ENCODE measurements at regions not wholly inside any gene's neighbourhood (a gene's known extent, or its start where the extent isn't known, plus 50 kb on each side); places are given as distances from the start of the nearest gene placed in this dataset.
"Not testable (repeated sequence)": the region's sequence is repeated elsewhere in the genome, so short reads cannot be mapped to it uniquely, and the experiment has no call there.

DNA sequence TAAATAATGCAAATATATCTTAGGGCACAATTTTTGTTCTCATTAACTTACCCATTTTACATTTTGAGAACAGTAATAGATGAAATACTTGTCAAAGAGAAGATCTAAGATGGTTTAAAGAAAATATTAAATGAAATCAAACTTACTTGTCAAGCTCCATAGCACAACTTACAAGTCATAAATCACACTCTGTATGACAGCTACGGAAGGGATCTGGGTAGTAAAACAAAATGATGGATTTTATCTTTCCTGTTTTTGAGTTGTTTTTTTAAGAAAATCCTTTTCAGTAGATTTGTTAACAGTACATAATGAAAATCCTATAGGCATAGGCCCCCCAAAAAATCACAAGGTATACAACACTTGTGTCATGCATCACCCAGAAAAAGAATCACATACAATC is 84.4 kb upstream of the ANTXRL start:
- not testable (repeated sequence) for DNase-seq (ENCODE audit: low read depth)

GRCh38 chr10:46204482-46205102 is 82.2 kb upstream of the ANTXRL start:
- DNase-seq (ENCODE audit: low read depth) = not testable (repeated sequence)

DNA sequence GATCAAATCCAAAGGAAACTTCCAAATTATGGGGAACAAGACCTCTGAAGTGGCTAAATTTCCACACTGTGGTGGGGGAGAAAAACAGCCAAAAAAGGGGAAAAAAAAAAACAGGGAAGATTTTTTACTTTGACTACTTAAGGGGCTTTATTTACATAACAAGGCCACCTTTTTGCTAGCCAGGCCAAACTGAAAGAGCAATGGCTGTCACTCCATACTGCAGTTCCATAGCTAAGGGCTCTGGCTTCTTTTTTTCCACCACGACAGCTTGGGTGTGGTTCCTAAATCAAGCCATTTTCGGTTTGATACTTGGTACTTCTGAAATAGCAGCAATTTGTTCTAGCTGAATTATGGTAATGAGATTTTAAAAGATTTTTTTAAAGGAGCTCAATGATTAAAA is 76.4 kb upstream of the ANTXRL start:
- not testable (repeated sequence) for DNase-seq (ENCODE audit: low read depth)

- no peak for DNase-seq (ENCODE audit: low read depth)
Observed at GRCh38 chr10:46215426-46215825, 71.4 kb upstream of the ANTXRL start.

GRCh38 chr10:46216003-46216634 is 70.7 kb upstream of the ANTXRL start:
- DNase-seq (ENCODE audit: low read depth) = no peak

- DNase-seq (ENCODE audit: low read depth) = peak; percentile 36
Observed at GRCh38 chr10:46216836-46217751, 69.7 kb upstream of the ANTXRL start.

DNA sequence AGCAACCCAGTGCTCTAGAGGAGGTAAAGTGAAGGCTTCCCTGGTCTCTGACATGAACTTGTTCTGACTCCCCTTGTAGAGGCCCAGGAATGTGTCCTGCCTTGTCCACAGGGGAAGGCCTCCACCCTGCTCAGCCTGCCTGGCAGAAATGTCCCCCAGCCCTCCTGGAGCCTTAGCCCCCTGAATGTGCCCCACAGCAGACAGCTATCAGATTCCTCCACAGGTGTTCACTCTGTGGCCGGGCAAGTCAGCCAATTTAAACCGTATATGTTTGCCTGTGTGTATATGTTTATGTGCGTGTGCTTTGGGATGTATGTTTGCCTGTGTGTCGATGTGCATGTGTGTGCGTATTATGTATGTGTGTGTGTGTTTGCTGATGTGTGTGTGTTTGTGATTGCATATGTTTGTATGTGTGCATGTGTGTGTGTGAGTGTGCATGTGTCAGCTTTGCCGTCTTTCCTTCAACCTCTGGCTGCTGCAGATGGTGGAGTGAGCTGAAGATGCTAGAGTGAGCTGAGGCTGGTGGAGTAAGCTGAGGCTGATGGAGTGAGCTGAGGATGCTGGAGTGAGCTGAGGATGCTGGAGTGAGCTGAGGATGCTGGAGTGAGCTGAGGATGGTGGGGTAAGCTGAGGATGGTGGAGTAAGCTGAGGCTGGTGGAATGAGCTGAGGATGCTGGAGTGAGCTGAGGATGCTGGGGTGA is 68.9 kb upstream of the ANTXRL start:
- no peak for DNase-seq (ENCODE audit: low read depth)

GRCh38 chr10:46218921-46219320 is 67.9 kb upstream of the ANTXRL start:
- no peak for DNase-seq (ENCODE audit: low read depth)

DNA sequence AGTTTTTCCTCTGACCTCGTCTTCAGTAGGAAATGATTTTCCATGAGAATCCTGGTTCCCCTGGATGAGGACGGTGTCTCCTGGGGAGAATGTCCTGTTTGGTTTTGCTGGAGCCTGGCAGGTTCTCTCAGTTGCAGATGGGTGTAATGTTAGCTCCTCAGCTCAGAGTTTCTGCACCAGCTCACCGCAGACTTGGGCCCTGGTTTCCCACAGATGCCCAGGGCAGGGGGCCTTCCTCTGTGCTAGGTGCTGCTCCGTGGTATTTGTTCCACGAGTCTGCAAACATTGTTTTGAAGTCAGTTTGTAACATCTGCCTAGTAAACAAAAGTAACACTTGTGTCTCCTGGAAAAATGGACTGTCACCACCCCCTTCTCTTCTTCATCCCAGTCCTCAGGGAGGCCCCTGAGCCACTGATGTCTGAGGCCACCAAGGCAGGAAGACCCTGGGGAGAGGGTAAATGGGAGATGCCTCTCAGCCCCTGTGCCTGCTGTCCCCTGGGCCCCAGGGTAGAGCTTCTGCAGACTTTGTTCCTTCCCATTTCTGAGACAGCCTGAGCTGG is 67.3 kb upstream of the ANTXRL start:
- not testable (repeated sequence) for DNase-seq (ENCODE audit: low read depth)

DNA sequence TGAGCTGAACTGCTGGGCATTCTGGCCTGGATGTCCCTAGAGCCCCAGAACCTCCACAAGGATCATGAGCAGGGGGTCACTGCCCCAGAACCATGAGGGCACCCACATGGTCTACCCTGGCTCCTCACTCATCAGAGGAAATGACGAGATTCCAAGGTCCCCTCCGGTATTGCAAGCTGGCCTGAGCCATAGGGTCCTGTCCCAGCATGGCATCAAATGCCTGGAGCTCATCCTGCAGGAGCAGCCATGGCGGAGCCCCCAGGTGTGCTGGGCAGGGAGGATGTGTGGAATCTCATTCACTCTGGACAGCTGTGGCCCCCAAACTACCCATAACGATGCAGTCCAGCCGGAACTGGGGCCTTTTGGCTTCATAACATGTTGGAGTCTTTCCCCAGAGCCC is 66.6 kb upstream of the ANTXRL start:
- no peak for DNase-seq (ENCODE audit: low read depth)

- no peak for DNase-seq (ENCODE audit: low read depth)
Observed at GRCh38 chr10:46220872-46221538, 65.8 kb upstream of the ANTXRL start.

- no peak for DNase-seq (ENCODE audit: low read depth)
Observed at GRCh38 chr10:46222364-46222935, 64.3 kb upstream of the ANTXRL start.

- DNase-seq (ENCODE audit: low read depth) = no peak
Observed at GRCh38 chr10:46223064-46223480, 63.7 kb upstream of the ANTXRL start.

- DNase-seq (ENCODE audit: low read depth) = no peak
Observed at GRCh38 chr10:46223626-46224413, 63.0 kb upstream of the ANTXRL start.

- DNase-seq (ENCODE audit: low read depth) = no peak
Observed at GRCh38 chr10:46224414-46224682, 62.4 kb upstream of the ANTXRL start.

DNA sequence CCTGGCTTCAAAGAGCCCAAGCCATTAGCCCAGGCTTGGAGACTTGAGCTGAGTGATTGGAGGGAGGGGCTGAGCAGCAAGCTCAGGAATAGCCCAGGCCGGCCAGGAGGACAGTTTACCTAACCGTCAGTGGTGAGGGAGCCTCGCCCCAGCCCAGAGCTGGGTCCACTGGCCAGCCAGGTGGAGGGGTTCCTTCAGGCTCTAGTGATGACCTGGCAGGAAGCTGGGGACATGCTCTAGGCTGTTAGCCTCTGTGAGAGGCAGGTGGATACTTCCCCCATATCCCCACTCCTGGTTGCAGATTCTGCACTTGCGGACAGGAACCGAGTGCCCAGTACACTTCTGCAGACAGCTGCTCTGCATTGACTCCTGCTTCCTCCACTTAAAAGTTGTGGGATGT is 61.2 kb upstream of the ANTXRL start:
- no peak for DNase-seq (ENCODE audit: low read depth)

DNA sequence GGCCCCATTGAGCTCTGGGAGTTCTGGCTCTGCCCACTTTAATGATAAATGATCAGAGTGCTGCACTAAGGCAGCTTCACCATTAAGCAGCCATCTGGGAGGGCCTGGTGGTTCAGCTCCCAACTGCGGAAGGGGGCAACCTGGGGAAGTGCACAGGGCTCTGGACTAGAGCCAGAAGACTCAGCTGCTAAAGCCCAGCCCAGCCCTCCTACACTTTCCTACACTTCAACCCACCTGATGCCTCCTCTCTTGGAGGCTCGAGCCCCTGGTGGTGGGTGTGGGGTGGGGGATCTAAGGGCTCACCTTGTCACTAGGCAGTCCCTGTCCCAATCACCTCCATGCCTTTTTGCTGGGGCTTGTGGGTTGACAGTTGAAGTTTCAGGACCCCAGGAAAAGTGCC is 60.6 kb upstream of the ANTXRL start:
- DNase-seq (ENCODE audit: low read depth) = no peak

GRCh38 chr10:46226900-46227558 is 59.8 kb upstream of the ANTXRL start:
- DNase-seq (ENCODE audit: low read depth) = no peak

DNA sequence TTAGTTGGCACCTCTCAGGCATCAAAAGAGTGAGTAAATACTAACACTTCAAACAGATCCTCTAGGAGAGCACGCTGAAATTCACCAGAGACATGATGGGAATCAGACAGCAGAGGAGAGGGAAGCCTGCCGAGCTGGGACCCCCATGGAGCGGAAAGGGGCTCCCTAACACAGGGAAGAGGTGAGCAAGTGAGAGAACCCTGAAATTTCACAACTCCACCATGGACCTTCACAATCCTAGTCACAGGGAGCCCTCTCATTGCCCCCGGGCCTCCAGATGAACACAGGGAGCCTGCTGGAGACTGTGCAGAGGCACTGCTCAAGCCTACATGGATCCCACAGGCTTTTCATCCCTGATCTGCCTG is 59.2 kb upstream of the ANTXRL start:
- DNase-seq (ENCODE audit: low read depth) = no peak

Measured in Daoy (cell line).